Right kidney (tissue), 1 donor: ENCODE measurements at regions not wholly inside any gene's neighbourhood (a gene's known extent, or its start where the extent isn't known, plus 50 kb on each side); places are given as distances from the start of the nearest gene placed in this dataset.

ENCODE experiments used
- DNase-seq: peaks from one replicate; pipeline ENCODE4 v3.0.0-alpha.2; 2016

GRCh38 chr22:46090631-46091201 is 59.6 kb upstream of the PPARA start:
- DNase-seq = no peak

GRCh38 chr22:46091277-46091977 is 58.9 kb upstream of the PPARA start:
- no peak for DNase-seq

- no peak for DNase-seq
Observed at GRCh38 chr22:46092011-46092410, 58.3 kb upstream of the PPARA start.

- no peak for DNase-seq
Observed at GRCh38 chr22:46092670-46093410, 57.5 kb upstream of the PPARA start.

GRCh38 chr22:46093796-46094195 is 56.5 kb upstream of the PPARA start:
- DNase-seq = no peak

GRCh38 chr22:46094676-46095075 is 55.6 kb upstream of the PPARA start:
- no peak for DNase-seq

- no peak for DNase-seq
Observed at GRCh38 chr22:46096051-46096450, 54.3 kb upstream of the PPARA start.

GRCh38 chr22:46096706-46097230 is 53.6 kb upstream of the PPARA start:
- DNase-seq = no peak

- no peak for DNase-seq
Observed at GRCh38 chr22:46097268-46097900, 52.9 kb upstream of the PPARA start.

- DNase-seq = no peak
Observed at GRCh38 chr22:46098525-46099475, 51.5 kb upstream of the PPARA start.

GRCh38 chr22:46099740-46100139 is 50.6 kb upstream of the PPARA start:
- DNase-seq = no peak

GRCh38 chr22:46100401-46101105 is 49.8 kb upstream of the PPARA start:
- no peak for DNase-seq
